KOPT-K1 (cell line): ENCODE measurements at regions not wholly inside any gene's neighbourhood (a gene's known extent, or its start where the extent isn't known, plus 50 kb on each side); places are given as distances from the start of the nearest gene placed in this dataset.
"Not testable (repeated sequence)": the region's sequence is repeated elsewhere in the genome, so short reads cannot be mapped to it uniquely, and the experiment has no call there.

Source experiments
- H3K27ac ChIP-seq: fragments of 200-600 bp; sonication (generic); 2 replicates; pipeline ENCODE4 v1.5.1; 2016; ENCODE audit warnings: antibody characterized with exemption, mild to moderate bottlenecking, low read depth, low read length; ENCODE audit not compliant: poor library complexity, severe bottlenecking
- H3K36me3 ChIP-seq: fragments of 200-600 bp; sonication (generic); 2 replicates; pipeline ENCODE4 v1.5.1; 2017; ENCODE audit warnings: antibody characterized with exemption, mild to moderate bottlenecking, low read length, moderate library complexity; ENCODE audit not compliant: insufficient read depth
- H3K9me3 ChIP-seq: fragments of 200-600 bp; sonication (generic); 2 replicates; pipeline ENCODE4 v1.5.1; 2017; ENCODE audit warnings: antibody characterized with exemption, low read length, mild to moderate bottlenecking; ENCODE audit not compliant: insufficient read depth, poor library complexity, severe bottlenecking

GRCh38 chr10:43931308-43931930 lies 282.7 kb upstream of the ZNF32 start:
- Histone ChIP-seq H3K27ac (no peak overlapping the region), H3K9me3 (peaks cover 10% of the 10 kb centered on the region), H3K36me3 (no peaks in the 10 kb centered on the region)

DNA sequence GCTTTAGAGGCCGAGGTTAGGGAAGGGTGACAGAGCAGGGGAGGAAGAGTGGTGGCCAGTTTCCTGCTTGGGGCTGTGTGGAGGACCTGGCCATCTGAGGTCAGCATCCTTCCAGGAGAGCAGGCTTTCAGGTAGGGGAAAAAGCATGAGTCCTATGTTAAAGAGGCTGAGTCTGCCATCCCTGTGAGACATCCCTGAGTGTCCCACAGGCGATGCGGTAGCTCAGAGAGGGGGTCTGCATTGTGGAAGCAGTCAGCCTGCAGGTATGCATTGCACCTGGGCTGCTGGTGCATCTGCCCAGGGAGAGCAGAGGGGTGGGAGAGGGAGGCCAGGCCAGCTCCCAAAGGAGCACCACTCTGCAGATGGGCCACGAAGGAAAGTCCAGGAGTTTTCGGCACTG lies 282.1 kb upstream of the ZNF32 start:
- Histone ChIP-seq H3K27ac (no peak overlapping the region), H3K9me3 (peaks cover 10% of the 10 kb centered on the region), H3K36me3 (no peaks in the 10 kb centered on the region)

DNA sequence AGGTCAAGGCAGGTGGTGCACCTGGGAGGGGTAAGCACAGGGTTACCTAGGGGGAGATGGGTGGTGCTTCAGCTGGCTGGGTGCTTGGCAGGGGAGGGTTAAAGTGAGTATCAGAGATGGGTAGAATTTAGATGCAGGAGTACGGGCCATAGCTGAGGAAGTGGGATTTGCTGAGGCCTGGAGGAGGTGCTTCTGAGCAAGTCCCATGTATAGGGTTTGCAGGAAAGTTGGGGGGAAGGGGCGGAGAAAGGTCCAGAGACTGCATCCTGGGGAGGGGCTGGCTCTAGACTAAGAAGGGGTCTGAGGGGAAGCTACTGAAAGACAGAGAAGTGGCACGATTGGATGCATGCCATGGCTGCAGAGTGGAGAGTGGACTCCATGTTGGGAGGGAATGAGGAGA lies 281.6 kb upstream of the ZNF32 start:
- Histone ChIP-seq H3K36me3 (no peaks in the 10 kb centered on the region), H3K27ac (no peak overlapping the region), H3K9me3 (peaks cover 8% of the 10 kb centered on the region)

DNA sequence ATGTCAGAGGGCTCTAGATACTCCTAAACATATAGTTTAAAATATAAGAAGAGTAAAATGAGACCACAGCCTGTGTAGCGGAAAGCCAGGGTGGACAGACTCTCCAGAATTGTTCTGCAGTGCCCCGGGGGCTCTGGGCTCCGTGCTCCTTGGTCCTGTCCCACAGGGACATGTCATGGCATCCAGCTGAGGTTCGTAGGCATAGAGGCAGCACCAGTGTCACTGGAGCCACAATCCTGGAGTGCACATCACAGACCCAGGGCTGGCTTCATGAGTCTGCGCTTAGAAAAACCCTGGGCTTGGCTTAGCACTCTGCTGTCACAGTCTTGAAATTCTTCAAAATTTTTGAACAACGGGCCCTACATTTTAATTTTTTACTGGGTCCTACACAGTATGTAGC lies 280.4 kb upstream of the ZNF32 start:
- no peaks in the 10 kb centered on the region for H3K36me3 ChIP-seq
- H3K9me3 ChIP-seq = peaks cover 4% of the 10 kb centered on the region
- no peak overlapping the region for H3K27ac ChIP-seq

GRCh38 chr10:43928425-43928968 lies 279.8 kb upstream of the ZNF32 start:
- no peaks in the 10 kb centered on the region for H3K36me3 ChIP-seq
- no peak overlapping the region for H3K27ac ChIP-seq
- H3K9me3 ChIP-seq = no peaks in the 10 kb centered on the region

DNA sequence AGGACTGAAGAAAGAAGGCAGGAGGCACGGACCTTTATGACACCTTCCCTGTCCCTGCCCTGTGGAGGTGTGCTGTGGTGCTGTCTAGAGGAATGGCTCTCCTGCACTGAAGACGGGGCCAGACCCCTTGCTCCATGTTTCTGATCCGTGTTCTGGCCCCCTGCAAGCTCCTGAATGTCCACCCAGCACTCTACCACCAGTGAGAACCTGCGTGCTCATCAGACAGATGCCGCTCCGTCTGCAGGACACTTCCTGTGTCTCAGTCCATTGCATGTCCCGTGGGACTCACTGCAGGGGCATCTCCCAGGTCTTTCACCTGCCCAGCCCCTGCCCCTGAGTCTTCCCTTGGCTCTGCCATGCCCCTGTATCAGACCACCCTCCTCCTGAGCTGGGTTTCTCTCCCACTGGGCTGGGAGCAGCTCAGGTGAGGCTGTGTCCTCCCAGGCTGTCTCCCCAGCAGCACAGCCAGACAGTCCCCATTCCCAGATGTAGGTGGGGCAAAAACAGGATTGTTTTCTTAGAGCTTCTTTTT lies 278.3 kb upstream of the ZNF32 start:
- Histone ChIP-seq H3K9me3 (no peaks in the 10 kb centered on the region), H3K36me3 (no peaks in the 10 kb centered on the region), H3K27ac (no peak overlapping the region)

DNA sequence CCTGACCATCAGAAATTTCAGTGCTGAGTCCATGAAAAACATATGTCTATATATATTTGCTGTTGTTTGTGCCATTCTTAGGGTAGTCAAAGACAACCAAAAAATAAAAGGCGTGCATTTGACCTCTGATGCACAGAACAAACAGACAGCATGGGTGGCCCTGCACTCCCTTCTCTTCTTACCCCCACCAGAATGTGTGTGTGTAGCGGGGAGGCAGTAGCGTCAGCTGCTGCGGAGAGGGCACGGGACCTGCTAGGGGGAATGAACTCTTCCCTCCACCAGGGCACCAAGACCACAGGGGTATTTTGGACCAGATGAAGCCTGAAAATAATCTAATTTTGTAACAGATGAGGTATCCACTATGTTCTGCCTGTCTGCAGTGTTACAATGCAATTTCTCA lies 277.7 kb upstream of the ZNF32 start:
- H3K9me3 ChIP-seq = no peaks in the 10 kb centered on the region
- no peaks in the 10 kb centered on the region for H3K36me3 ChIP-seq
- no peak overlapping the region for H3K27ac ChIP-seq

DNA sequence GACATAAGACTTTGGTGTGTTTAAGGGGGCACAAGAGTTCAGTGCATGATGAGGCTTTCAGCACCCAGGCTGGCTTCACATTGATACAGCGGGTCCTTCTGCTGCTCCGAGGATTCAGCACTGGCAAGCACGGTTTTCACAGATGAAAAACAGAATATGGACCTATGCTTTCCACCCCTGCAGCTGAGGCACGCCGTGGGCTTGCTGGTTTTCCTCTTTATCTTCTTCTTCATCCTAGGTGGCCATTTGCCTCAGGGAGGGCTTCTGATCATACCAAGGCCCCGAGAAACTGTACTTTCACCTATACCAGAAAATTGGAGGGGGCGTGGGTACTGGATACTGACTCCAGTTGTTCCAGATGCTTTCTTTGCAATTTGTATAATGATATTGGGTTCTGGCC lies 277.1 kb upstream of the ZNF32 start:
- Histone ChIP-seq H3K27ac (no peak overlapping the region), H3K36me3 (no peaks in the 10 kb centered on the region), H3K9me3 (no peaks in the 10 kb centered on the region)

- Histone ChIP-seq H3K27ac (no peak overlapping the region), H3K9me3 (no peaks in the 10 kb centered on the region)
Observed at GRCh38 chr10:43923328-43923727, 274.6 kb upstream of the ZNF32 start.

DNA sequence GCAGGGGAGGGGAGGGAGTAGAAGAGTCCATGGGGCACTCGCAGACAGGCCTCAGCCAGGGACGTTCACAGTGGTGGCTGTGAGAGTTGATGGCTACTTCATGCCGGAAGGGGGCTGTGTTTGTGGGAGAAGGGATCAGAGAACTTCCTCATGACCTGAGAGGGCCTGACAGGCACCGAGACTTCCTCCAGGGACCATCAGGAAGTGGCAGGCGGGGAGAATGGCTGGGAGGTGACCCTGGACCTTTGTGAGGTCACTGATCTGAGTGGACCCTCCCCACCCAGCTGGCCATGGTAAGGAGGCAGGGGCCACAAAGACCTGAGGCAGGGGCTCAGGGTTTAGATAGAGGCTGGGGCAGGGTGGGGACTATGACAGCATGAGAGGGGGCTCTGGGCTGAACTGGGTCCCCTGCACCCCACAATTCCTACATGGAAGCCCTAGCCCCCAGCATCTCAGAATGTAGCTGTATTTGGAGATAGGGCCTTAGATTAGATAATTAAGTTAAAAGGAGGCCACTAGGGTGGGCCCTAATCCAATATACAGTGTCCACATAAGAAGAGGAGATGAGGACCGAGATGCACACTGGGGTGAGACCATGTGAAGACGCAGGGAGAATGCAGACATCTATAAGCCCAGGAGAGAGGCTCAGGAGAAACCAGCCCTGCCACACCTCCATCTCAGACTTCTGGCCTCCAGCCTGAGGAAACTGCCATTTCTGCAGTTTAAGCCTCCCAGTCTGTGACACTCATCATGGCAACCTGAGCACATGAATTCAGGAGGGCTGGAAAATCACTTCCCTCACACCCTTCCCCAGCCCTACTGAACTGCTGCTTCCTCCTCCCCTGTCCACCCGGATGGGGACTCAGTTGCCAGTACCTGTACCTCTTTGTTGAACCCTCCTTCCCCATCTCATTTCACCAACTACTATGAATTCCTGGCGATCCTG lies 273.9 kb upstream of the ZNF32 start:
- Histone ChIP-seq H3K9me3 (no peaks in the 10 kb centered on the region), H3K27ac (no peak overlapping the region), H3K36me3 (no peaks in the 10 kb centered on the region)

More at GRCh38 chr10:43923328-43923727, 274.6 kb upstream of the ZNF32 start:
- no peaks in the 10 kb centered on the region for H3K36me3 ChIP-seq

DNA sequence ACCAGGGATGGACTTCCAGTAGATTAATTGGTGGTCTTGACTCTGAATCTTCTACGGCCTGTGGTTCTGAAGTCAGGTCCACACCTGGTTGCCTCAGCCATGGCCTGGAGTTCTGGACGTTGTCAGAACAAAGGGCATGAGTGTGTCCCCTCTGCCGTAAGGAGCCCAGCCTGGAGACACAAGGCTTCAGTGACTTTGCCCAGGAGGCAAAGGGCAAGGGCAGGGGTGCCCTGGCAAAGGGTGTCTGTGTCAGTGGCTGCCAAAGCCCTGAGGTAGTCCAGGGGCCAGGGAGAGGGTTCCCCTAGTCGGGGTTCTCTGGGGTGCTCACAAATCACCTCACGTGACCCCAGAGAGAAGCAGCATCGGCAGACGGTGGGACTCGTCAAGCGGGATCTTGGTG lies 273.2 kb upstream of the ZNF32 start:
- Histone ChIP-seq H3K9me3 (no peaks in the 10 kb centered on the region), H3K27ac (no peak overlapping the region), H3K36me3 (no peaks in the 10 kb centered on the region)

- Histone ChIP-seq H3K9me3 (no peaks in the 10 kb centered on the region), H3K36me3 (no peaks in the 10 kb centered on the region), H3K27ac (no peak overlapping the region)
Observed at GRCh38 chr10:43921478-43921877, 272.8 kb upstream of the ZNF32 start.

- not testable (repeated sequence) for H3K9me3 ChIP-seq, H3K27ac ChIP-seq, H3K36me3 ChIP-seq
Observed at GRCh38 chr10:43920236-43920758, 271.6 kb upstream of the ZNF32 start.

DNA sequence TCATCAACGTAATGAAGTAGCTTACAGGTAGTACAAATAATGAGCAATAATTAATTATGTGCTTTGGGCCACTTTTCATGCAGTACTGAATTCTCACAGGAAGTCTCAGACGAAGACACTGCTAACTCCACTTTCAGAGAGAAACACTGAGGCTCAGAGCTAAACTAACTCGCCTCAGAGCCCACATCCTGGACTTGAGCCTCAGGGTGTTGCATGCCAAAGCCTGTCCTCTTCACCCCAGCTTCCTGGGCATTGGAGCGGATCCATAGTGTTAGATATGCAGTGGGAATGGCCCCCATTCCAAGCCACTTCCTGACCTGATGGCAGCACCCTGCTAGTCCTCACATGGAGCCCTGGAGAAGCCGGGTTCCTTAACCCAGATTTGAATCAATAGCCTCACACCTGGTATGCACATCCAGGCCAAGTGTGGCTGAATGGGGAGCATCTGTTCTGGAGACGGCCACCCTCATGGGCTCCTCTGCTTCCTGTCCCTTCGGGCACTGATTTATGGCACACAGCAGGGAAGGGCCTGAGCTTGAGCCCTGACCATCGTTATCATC lies 265.1 kb upstream of the ZNF32 start:
- H3K9me3 ChIP-seq = no peaks in the 10 kb centered on the region
- no peaks in the 10 kb centered on the region for H3K36me3 ChIP-seq
- H3K27ac ChIP-seq = no peak overlapping the region

DNA sequence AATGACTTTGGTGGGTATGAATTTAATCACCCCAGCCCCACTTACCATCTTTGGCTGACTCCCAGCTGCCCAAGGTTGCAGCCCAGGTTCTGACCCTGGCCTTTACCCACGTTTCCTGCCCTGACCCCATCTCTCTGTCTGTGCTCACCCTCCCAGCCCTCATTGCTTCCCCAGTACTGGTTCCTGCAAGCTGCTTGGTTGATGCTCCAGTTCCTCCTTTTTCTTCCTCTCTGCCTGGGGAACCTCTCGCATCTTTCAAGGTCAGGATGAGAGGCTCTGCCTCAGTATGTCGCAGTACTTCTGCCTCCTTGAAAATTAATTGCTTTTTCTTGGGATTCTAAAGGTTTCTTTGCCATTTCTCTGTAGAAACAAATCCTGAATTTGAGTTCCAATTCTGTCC lies 263.8 kb upstream of the ZNF32 start:
- Histone ChIP-seq H3K9me3 (no peaks in the 10 kb centered on the region), H3K27ac (no peak overlapping the region), H3K36me3 (no peaks in the 10 kb centered on the region)
